AG09309 (cell line): ENCODE measurements at regions not wholly inside any gene's neighbourhood (a gene's known extent, or its start where the extent isn't known, plus 50 kb on each side); places are given as distances from the start of the nearest gene placed in this dataset.

Experiments
- DNase-seq: peaks from one replicate; pipeline ENCODE4 v3.0.0-alpha.2; 2010; ENCODE audit warnings: low read depth
- H3K4me3 ChIP-seq: 2 replicates; pipeline ENCODE4 v1.5.1; 2011; ENCODE audit warnings: mild to moderate bottlenecking, low read depth, low read length, moderate library complexity; ENCODE audit not compliant: control insufficient read depth
- TF ChIP-seq, protein P1 (sequence below): IDR thresholded peaks from 2 replicates; pipeline ENCODE4 v1.5.1; 2011; ENCODE audit warnings: mild to moderate bottlenecking, low read depth, low read length, inconsistent platforms; ENCODE audit not compliant: insufficient read depth, control insufficient read depth; ENCODE audit errors: missing control alignments

DNA sequence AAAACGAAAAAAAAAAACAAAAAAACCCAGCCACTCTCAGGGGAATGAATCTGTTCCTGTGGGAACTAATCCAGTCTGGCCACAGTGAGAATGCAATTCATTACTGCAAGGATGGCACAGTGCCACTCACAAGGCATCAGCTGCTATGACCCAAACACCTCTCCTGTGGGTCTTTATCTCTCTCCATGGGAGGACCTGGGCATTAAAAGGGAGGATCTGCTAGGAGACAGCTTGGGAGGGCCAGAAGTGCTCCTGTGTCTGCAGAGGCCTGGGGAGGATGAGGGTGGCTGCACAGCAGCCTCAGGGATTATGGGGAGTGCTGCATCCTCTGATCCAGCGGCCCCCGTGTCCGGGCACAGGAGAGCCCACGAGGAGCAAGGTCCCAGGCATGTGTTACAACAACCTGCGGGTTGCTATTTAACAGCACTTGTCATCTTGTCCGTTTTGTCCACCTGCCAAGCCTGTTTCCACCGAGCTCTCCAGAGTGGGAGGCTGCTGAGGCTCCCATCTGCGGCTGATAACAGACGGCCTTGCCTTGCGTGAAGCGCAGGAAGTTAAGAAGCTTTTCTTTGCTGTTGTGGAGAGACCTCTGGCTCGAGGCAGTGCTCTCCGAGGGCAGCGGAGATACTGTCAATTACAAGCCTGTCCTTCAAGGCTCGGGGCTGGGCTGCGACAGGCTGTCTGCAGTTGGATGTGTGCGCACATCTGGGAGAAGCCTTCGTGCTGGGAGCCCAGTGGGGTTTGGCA, 97.7 kb downstream of the NXPE2 start:
- no peak overlapping the region for H3K4me3 ChIP-seq
- DNase-seq, result no peak
- TF ChIP-seq, protein P1, sequence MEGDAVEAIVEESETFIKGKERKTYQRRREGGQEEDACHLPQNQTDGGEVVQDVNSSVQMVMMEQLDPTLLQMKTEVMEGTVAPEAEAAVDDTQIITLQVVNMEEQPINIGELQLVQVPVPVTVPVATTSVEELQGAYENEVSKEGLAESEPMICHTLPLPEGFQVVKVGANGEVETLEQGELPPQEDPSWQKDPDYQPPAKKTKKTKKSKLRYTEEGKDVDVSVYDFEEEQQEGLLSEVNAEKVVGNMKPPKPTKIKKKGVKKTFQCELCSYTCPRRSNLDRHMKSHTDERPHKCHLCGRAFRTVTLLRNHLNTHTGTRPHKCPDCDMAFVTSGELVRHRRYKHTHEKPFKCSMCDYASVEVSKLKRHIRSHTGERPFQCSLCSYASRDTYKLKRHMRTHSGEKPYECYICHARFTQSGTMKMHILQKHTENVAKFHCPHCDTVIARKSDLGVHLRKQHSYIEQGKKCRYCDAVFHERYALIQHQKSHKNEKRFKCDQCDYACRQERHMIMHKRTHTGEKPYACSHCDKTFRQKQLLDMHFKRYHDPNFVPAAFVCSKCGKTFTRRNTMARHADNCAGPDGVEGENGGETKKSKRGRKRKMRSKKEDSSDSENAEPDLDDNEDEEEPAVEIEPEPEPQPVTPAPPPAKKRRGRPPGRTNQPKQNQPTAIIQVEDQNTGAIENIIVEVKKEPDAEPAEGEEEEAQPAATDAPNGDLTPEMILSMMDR, result no peak

DNA sequence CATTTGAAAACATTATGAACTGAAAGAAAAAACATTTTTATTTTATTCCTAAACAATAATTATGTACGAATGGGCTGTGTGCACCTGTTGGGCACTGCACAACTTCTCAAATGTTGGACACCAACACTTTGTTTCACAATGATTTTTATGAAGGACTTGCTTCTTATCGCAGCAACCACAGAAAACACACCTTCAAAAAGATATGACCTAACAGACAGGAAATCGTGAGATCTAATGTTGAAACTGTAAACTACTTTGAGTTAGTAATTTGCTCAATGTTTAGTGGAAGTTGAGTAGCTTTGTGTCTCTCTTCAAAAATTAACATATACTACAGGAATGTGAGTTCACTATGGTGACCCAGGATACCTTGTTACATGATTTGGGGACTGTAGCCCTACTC, 98.6 kb downstream of the NXPE2 start:
- TF ChIP-seq, protein P1, result no peak
- H3K4me3 ChIP-seq, result no peak overlapping the region
- DNase-seq, result no peak

DNA sequence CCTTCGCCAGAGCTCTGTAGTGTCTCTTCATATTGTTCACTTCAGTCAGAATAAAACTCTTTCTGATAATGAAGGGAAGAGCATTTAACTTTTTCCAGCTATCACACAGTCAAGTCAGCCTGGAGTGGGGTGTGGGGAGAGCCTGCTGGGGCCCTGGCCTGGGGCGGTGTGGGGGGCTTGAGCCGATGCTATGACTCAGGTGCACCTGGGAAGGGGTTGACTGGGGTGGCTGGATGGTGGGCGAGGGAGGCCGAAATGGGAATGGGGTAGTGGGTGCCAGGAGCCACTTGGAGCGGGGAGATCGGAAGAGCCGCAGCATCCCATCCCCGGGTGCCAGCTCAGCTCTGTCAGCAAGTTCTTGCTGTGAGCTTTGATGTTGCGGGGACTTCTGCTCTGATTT, 100.9 kb downstream of the NXPE2 start:
- no peak overlapping the region for H3K4me3 ChIP-seq
- TF ChIP-seq, protein P1, result no peak
- DNase-seq, result no peak

DNA sequence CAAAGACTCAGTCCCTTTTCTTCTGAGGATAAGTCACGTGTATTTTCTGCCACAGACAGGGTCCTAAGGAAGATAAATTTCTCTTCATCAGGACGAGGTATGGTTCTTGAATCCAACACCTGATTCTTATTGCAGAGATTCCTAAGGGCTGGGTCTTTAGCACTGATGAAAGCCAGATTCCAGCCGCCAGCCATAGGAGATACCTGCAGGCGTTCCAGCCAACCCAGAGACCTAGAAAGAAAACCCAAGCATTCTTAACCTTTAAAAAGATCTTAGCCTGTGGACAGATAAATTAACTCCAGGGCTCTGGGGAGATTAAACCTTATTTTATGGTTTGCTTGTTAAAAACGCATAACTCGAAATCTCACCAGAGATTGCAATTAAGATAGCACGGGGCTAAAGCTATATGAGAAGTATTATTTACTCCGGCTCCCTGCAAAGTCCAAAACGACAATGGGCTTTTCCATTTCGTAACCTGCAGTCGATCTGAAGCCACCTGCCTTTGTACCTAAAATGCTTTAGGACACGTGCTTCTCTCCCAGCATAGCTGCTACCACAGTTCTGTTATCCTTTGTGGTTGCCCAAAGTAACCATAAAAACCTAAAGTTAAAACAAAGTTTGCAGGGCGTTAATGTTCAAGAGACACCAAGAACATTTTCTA, 104.5 kb downstream of the NXPE2 start:
- no peak for DNase-seq
- TF ChIP-seq, protein P1, result no peak
- no peak overlapping the region for H3K4me3 ChIP-seq

DNA sequence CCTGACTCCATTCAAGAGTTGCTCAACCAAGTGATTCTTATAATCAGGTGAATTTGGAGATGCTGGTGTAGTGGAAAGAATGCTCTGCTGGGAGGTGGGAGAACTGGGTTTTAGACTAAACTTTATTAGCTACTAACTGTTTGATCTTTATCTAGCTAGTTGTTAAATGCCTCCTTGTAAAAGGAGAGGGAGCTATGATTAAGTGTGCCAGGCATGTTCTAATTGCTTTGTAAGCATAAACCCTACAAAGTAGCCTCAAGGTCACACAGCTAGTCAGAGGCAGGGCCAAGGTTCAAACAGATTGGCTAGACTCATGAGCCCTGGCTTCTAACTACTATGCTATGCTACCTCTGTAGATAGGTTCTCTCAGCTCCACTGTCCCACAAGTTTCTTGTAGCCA, 105.5 kb downstream of the NXPE2 start:
- no peak for DNase-seq
- TF ChIP-seq, protein P1, result no peak
- no peak overlapping the region for H3K4me3 ChIP-seq

DNA sequence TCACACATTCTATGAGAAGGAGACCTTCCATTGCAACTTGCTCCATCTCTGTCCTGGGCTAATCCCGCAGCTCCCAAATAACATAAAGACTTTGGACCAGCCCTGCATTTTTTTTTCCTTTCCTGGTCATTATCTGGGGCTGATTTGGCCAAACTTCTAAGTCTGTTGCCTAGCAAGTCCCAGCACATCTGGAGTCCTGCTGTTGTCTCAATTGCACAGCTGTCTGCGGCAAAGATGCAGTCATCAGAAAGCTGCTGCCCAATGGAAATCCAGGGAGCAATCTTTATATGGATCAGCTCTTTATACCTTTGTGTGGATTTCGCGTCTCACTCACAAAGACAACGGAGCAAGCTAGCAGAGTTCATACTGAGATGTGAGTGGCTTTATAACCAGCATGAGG, 105.9 kb downstream of the NXPE2 start:
- no peak overlapping the region for H3K4me3 ChIP-seq
- DNase-seq, result no peak
- TF ChIP-seq, protein P1, result no peak
